CD4-positive, alpha-beta T cell treated with Interleukin-15 for 4 hours (primary cell): ENCODE measurements at regions not wholly inside any gene's neighbourhood (a gene's known extent, or its start where the extent isn't known, plus 50 kb on each side); places are given as distances from the start of the nearest gene placed in this dataset.

Experiments
- DNase-seq: peaks from one replicate; pipeline ENCODE4 v3.0.0-alpha.2; 2020; ENCODE audit warnings: low spot score

DNA sequence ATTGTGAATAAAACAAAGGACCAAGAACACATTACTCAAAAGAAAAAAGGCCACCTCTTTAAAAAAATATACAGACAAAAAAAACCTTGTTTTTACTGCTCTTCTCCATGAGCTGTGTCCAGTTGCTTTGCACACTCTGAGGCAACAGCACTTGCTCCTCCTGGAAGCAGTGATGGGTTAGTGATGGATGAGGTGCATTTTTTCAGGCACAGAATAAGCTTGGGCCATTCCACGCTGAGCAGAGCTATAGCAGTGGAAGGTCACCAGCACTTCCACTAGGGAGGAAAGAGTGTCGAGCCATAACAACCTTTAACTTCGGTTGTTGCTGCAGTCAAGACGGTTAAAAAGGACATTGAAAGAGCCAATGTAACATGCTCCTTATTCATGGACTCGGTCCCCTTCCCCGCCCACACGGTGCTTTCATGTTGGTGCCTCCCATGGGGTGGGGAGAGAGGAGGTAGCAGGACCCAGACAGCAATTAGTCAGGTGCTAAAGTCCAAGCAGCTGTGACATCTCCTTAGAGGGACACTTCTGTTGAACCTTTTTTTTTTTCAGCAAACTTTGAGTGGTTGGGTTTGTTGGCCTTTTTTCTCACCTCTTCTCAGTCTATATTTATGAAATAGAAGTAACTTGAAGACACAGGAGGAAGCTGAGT lies 136.5 kb upstream of the ADARB2 start:
- no peak for DNase-seq

DNA sequence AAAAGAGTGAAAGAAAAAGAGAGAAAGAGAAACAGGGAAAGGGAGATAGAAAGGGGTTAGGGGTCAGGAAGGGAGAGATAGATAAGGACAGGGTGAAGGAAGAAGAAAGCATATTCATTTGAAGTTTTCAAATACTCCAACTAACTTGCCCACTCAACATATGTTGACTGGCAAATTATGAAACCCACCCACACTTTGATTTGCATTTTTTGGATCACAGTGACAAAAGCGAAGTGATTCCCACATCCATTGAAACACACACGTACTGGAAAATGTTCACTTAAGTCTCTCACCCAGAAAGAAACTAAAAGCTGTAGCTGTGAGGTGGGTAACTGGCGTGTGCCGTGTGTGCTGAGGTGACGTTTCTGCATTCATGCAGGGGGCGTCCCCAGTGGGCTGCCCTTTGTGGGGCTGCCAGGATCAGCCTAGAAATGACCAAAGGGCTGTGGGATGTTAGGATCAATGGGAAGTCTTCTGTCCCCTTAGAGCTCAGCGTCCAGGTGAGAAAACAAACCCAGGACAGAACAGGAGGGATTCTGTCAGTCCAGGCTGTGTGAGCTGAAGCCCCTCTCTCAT lies 134.9 kb upstream of the ADARB2 start:
- no peak for DNase-seq

DNA sequence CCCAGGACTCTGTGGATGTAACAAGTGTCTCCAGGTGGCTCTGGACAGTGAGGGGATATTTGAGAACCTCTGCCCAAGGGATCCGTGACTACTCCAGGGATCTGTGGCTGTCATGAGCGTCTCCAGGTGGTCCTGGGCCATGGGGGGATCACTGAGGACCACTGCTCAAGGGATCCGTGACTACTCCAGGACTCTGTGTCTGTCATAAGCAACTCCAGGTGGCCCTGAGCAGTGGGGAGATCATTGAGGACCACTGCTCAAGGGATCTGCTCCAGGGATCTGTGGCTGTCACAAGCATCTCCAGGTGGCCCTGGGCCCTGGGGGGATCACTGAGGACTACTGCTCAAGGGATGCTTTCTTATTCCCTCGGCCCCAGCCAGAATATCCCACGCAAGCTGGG lies 133.2 kb upstream of the ADARB2 start:
- no peak for DNase-seq

DNA sequence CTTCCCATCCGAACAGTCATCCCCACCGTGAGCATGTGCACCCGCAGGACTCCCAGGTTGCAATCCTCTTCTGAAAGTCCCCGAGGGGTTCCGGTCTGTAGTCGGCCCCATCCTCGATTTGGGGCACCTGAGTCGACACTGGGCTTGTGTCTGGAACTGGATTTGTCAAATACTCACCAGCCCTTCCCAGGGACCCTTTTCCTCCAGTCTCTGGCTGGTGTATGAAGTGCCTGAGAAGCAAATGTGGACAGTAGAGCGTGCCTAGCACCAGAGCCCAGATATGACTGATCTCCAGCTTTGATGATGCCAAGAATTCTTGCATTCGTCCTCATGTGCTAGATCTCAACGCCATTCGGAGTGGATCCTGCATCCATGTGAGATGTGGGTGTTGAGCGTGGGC lies 132.5 kb upstream of the ADARB2 start:
- DNase-seq = no peak

DNA sequence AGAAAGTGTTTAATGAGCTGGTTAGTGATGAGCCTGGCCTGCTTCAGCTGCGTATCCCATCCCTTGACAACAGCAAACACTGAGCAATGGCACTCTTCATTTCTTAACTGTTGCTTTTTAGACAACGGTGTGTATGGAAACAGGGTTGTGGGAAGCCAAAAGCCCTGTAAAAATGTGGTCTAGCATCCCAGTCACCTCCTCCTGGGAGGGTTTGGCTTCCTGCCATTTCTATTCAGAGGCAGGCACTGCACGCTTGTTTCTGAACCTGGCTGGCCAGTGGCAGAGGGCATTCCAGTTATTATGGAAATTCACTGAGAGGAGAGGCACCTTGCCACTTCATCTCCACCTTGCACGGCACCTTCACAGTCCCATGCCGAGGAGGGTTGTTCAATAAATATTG lies 123.0 kb upstream of the ADARB2 start:
- DNase-seq = no peak

DNA sequence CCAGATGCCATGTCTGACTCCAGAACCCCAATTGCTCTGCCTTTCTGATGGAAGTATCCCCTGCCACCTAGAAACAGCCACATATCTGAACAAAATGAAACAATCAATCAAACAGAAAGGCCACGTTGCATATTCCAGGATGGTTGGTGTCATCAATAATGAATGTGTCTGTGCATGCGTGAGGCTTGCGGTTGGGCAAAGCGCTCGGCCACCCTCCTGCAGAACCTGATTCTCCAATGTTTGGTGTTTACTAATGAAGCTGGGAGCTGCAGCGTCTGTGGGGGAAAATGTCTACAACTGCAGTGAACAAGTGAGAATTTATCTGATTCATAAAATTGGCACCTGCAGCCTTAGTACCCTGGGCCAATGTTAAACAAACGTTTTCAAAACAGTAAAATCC lies 121.2 kb upstream of the ADARB2 start:
- no peak for DNase-seq

DNA sequence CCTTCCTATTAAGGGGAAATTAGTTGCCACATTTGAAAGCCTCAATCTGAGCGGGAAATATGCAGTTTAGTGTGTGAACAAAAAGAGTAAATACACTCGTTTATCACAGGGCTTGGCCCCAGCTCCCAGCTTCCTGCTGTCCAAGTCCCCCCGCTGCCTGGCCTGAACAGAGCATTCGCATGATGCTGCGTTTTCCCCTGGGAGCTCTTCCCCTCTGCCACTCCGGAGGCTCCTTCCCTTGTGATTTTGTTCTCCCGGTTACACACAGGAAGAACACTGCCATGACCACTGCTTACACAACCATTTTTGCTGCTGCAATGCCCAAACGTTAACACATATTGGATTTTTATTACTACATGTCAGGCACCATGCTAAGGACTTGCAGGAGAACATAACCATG lies 120.7 kb upstream of the ADARB2 start:
- DNase-seq = no peak

DNA sequence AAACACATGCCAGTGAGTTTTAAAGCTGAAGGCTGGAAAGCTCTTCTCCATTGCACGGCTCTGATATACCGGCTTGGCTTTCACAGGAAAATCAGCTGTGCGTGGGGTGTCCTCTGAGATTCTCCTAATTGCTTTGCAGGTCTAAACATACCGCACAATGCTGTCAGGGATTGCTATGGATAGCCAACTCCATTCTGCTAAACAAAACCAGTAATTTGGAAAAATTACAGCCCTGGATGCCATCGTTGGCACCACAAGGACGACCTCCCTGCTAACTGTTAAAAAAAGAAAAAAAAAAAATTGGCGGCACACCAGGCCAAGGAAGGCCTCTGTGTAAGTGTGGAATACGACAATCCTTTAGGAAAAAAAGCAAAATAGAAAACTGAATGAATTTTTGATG lies 118.6 kb upstream of the ADARB2 start:
- no peak for DNase-seq

DNA sequence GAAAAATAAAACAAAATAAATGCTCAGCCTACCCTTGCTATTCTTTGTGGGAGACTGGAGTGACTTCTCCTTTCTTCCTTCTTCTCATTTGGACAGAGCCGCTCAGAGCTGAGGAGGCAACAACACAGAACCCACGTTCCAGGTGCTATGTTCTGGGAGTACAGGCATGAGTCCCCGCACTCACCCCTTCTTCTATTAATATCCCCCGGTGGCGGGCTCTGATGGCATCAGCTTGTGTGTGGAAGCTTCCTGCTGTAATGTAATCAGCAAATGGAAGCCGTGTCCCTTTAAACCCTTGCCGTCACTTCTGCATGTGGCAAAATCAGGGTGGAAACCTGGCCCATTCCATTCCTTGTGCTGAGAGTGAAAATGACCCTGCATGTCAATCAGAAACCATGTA lies 116.9 kb upstream of the ADARB2 start:
- no peak for DNase-seq

DNA sequence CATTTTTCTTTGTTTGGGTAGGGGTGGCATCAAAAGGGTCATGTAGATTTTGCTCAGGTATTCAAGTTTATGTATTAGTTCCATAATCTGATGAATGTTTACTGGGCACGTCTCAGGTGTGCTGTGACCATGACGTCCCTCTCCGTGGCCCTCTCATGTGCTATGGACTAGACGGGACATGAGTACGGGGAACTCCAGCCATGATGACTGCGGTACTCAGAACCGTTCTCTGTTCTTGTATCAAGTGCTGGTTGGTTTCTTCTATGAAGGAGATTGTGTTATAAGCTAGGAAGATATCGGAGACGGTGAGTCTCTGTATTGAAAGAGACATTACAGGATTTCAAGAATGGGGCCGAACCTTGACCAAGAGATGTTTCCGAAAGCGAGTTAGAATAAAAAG lies 116.5 kb upstream of the ADARB2 start:
- no peak for DNase-seq

DNA sequence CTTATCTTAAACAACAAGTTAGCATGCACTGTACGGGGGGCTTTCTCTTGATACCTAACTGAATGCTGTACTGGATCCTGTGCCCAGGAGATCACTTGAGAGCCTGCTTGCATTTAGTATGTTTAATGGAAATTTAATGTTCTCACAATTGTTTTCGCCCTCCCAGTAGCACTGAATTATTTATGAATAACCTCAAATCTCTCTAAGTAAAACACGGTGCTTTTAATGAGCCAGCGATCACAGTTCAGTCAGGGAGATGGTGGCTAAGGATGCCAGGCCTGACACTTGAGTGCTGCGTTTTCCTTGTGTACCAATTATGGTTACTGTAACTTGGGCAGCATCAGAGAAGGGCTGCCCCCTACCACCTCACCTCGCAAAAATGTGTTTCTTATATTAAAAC lies 115.5 kb upstream of the ADARB2 start:
- DNase-seq = no peak

DNA sequence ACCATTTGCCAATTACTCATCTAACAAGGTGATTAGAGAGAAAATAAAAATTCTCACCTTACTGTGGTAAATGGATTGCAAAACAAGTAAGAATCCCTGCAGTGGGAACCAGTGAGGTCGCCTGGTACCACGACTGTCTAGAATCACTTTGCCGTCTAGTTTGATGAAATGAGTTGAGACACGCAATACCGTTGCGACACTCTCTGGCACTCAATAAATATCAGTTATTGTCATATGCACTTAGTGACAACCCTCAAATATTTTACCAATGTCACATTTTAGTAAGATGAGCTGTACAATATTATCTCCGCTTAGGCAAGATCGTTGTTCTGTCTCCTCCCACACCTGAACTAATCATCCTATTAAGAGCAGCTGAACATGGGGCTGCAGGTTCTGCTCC lies 114.4 kb upstream of the ADARB2 start:
- DNase-seq = no peak

DNA sequence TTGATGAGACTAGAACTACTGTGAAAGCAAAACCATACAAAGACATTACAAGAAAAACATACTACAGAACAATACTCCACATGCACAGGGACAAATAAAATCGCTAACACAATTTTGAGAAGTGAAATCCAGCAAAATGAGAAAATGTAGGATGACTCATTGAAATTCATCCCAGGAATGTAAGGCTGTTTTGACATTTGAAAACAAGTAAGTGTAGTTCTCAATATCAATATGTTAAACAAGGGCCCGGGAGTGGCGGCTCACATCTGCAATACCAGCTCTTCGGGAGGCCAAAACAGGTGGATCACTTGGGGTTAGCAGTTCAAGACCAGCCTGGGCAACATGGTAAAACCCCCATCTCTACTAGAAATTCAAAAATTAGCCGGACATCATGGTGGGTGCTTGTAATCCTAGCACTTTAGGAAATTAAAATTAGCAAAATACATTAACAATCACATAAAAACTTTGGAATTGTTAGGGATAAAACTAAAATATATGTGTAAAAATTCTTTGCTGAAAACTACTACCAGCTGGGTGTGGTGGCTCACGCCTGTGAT lies 113.7 kb upstream of the ADARB2 start:
- no peak for DNase-seq

DNA sequence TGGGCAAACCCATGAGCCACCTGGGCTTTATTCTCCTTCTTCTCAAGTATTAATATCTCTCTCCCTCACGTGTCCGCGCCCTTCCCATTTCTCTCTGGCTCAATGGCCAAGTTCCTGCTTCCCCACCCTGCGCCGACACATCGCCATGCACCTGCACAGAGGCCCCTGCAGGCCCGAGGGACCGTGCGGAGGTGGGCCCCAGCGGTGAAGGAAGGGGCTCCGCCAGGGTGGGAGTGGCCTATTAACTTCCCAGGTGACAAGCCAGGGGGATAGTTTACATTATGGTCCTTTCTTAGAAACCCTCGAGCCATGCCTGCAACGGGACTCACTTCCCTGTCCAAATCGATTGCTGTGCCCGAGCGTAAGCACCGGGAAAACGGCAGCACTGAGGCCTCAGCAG lies 110.0 kb upstream of the ADARB2 start:
- DNase-seq = no peak

DNA sequence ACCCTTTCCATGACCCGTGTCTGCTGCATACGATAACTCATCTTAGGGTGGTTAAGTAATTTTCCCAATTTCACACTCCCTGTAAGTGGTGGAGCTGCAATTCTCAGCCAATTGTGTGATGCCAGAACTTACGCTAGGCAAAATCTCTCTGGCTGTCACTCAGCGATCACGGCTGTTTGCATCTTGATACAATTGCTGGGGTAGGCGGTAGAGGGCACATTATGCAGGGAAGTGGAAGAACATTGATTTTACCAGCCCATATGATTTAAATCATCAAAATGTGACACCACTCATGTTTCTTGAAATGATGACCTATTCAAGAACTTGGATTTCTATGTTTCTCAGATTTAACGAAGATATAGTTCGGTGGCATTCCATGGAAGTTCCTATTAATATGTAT lies 108.7 kb upstream of the ADARB2 start:
- DNase-seq = no peak

DNA sequence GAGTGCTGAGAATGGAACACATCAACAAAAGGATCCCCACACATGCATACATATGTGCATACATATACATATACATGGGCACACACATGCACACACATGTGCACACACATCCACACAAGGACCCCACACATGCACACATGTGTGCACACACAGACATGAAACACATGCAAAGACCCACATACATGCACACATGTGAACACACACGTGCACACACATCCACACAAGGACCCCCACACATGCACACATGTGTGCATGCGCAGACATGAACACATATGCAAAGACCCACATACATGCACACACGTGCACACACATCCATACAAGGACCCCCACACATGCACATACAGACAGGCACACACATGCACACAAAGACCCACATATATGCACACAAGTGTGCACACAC lies 104.4 kb upstream of the ADARB2 start:
- no peak for DNase-seq

DNA sequence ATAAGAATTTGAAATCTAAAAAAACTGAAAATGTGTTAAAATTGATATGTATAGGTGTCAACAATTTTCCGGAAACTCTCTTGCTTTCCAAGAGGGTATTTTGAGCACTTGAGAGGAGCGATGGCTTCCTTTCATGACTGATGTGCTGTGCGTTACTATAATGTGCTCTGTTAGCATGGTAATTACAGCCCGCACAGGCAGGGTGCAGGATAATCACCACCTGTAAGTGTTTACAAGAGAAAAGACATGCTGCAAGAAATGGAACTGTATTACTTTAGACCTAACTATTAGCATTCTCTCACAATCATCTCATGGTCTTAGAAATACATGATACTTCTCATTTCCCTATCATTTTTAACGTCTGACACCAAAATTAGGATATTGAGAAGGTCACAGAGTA lies 92.4 kb upstream of the ADARB2 start:
- DNase-seq = no peak

DNA sequence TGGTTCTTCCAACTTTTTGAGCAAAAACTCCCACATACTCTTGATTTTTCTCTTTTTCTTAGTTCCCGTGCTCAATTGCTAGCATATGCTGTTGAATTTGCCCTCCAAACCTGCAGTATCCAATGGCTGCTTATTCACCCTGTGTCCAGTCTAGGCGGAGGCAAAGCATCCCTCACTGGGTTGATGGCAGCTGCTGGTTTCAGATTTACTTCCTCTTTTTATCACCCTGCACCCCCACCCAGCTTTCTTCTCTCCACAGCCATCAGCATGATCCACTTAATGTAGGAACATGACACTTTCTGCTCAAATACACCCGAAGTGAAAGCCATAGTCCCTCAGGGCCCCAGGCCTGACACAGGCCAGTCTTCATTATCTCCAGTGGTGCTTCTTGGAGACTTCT lies 87.6 kb upstream of the ADARB2 start:
- no peak for DNase-seq

DNA sequence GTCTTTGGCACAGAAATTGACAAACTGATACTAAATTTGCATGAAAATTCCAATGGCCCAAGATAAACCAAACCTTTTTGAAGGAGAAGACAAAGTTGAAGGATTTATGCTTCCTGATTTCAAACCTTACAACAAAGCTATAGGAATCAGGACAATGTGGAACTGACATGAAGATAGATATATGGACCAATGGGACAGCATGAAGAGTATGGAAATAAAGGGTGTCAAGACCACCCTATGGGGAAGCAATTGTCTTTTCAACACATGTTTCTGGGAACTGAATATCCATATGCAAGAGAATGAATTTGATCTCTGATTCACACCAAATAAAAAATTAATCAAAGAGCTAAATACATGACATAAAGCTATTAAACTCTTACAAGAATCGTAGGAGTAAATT lies 77.2 kb upstream of the ADARB2 start:
- DNase-seq = no peak

DNA sequence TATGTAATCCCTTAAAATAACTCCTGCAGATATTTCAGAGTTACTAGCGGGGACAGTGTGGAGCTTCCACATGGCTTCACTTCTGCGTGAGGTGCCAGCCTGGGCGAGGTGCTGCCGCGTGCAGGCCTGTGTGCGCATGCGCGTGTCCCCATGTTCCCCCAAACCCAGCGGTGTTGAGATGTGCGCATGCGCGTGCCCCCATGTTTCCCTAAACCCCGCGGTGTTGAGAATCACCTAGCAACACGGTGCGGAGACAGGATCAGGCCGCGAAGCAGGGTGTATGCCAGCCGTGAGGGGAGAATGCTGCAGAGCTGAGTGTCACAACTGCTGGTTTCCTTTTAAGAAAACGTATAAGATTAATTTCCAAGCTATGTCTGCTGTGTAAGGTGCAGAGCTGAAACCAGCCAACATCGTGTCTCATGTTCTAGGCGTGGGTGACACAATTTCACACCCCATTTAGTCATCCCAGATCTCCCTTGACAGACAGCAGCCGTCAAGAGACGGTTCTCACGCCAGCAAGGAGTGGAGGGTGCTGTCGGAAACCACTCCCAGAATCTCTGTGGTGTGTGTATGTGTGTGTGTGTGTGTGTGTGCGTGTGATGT lies 71.9 kb upstream of the ADARB2 start:
- no peak for DNase-seq

DNA sequence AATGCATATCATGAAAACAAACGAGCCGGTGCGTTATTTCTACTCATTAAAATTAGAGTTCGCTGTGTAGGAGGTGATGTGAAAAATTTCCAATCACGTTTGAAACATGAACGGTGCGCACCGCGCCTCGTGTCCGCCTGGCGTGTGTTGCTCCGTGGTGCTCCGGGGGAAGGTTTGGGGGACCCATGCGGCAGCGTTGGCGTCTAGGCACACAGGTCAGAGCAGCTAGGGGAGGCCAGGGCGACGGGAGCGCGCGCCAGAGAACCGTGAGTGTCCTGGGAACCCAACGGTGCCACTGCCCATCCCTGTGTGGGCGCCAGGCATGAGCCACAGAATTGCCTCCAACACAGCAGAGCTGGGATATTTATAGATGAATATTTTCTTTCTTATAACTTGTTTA lies 70.6 kb upstream of the ADARB2 start:
- DNase-seq = no peak

DNA sequence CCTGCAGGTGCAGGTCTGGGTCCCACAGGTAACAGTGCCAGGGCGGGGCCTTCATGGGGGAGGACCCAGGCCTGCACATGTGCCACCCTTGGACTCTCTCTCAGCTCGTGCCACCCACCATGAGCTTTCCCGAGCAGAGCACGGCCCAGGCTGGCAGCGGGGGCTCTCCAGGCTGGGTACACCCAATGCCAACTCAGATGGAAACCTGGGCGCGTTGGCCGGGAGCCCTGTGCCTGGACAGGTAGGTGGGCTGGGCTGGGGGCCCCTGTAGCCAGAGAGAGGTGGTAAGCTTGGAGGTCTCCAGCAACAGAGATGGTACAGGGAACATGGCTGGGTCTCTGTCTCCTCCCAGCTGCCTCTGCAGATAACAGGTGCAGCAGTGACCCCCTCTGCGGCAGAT lies 69.9 kb upstream of the ADARB2 start:
- no peak for DNase-seq

DNA sequence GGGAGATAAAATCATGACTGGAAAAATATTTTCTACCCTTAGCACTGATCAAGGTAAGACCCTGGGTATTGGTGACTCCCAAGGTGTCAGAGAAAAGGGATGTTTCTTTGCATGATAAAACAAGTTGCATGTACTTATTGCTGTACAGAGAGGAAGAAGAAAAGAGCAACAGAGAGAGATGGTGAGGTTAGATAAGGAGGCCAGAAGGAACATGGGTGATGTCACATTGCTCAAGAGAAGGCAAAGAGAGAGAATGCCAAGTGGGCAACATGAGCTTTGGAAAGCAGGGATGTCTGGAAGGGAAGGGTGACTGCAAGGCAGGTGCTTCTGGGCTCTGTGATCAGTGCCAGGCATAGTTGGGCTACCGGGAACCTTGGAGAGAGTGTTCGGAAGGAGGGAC lies 65.1 kb upstream of the ADARB2 start:
- no peak for DNase-seq

DNA sequence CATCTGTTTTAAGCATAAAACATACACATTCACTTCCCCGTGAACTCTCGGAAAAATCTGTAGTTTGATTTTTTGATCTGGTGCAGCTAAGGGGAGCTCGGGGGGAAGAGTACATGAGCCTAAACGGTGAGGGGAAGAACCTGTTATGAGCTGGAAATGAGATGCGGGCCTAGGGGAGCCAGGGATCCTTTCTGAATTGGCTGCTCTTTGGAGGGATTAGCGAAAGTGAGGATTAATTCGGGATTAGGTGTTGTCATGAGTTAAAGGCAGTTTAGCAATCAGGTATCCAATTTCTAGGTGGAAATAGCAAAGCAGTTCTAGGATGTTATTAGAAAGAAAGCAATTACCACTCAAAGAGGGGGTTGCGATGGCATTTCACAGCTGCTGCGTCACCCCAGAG lies 51.1 kb upstream of the ADARB2 start:
- DNase-seq = no peak
